CD8-positive, alpha-beta memory T cell (primary cell): ENCODE measurements at regions not wholly inside any gene's neighbourhood (a gene's known extent, or its start where the extent isn't known, plus 50 kb on each side); places are given as distances from the start of the nearest gene placed in this dataset.

Source experiments
- CTCF ChIA-PET: fragments of 350-600 bp; sonication (Branson Sonifier 250); formaldehyde crosslinking; loops from one replicate; lab custom pipeline; 2021; ENCODE audit warnings: antibody characterized with exemption; lab: Charles Lee
- POLR2A ChIA-PET: fragments of 350-600 bp; sonication (Branson Sonifier 250); formaldehyde crosslinking; loops from one replicate; lab custom pipeline; 2021; ENCODE audit warnings: antibody characterized with exemption; lab: Charles Lee
- DNase-seq, 5 donors: peaks; one replicate each; pipeline versions ENCODE4 v3.0.0 to v3.0.0-alpha.2; 2020 to 2022; ENCODE audit warnings: mixed read lengths in 1 of 5
- H3K27ac ChIP-seq: one replicate; pipeline ENCODE4 v1.7.0; 2013; ENCODE audit warnings: low read depth, mild to moderate bottlenecking, low read length, moderate library complexity
- H3K27me3 ChIP-seq: 2 replicates; pipeline ENCODE4 v1.7.0; 2013; ENCODE audit warnings: low read length, mild to moderate bottlenecking; ENCODE audit not compliant: insufficient read depth, poor library complexity, severe bottlenecking
- H3K36me3 ChIP-seq: 2 replicates; pipeline ENCODE4 v1.7.0; 2013; ENCODE audit warnings: mild to moderate bottlenecking, low read length, moderate library complexity; ENCODE audit not compliant: insufficient read depth
- H3K4me1 ChIP-seq: 2 replicates; pipeline ENCODE4 v1.7.0; 2013; ENCODE audit warnings: mild to moderate bottlenecking, low read length, moderate library complexity; ENCODE audit not compliant: insufficient read depth
- H3K4me3 ChIP-seq: 2 replicates; pipeline ENCODE4 v1.7.0; 2013; ENCODE audit warnings: mild to moderate bottlenecking, low read length
- H3K9me3 ChIP-seq: 2 replicates; pipeline ENCODE4 v1.7.0; 2013; ENCODE audit warnings: mild to moderate bottlenecking, low read length
- H3K27ac Mint-ChIP-seq, 8 donors: one replicate each; pipeline ENCODE4 v1.8.0; 2020 to 2021; ENCODE audit warnings: mixed read lengths in 8 of 8, mild to moderate bottlenecking in 6 of 8, inconsistent platforms in 3 of 8, moderate library complexity in 3 of 8
- H3K27me3 Mint-ChIP-seq, 2 donors: one replicate each; pipeline ENCODE4 v1.8.0; 2020 to 2021; ENCODE audit warnings: mixed read lengths in 2 of 2, mild to moderate bottlenecking in 1 of 2, moderate library complexity in 1 of 2
- H3K36me3 Mint-ChIP-seq, 3 donors: one replicate each; pipeline ENCODE4 v1.8.0; 2020 to 2021; ENCODE audit warnings: mixed read lengths in 3 of 3, inconsistent platforms in 1 of 3, mild to moderate bottlenecking in 1 of 3
- H3K4me1 Mint-ChIP-seq, 3 donors: one replicate each; pipeline ENCODE4 v1.8.0; 2020 to 2021; ENCODE audit warnings: mixed read lengths in 3 of 3, inconsistent platforms in 1 of 3, mild to moderate bottlenecking in 1 of 3
- H3K4me3 Mint-ChIP-seq, 7 donors: one replicate each; pipeline ENCODE4 v1.8.0; 2020 to 2021; ENCODE audit warnings: mixed read lengths in 7 of 7, mild to moderate bottlenecking in 6 of 7, moderate library complexity in 4 of 7, inconsistent platforms in 2 of 7
- H3K9me3 Mint-ChIP-seq, 5 donors: one replicate each; pipeline ENCODE4 v1.8.0; 2020 to 2022; ENCODE audit warnings: mixed read lengths in 5 of 5, mild to moderate bottlenecking in 3 of 5, moderate library complexity in 2 of 5, inconsistent platforms in 1 of 5

DNA sequence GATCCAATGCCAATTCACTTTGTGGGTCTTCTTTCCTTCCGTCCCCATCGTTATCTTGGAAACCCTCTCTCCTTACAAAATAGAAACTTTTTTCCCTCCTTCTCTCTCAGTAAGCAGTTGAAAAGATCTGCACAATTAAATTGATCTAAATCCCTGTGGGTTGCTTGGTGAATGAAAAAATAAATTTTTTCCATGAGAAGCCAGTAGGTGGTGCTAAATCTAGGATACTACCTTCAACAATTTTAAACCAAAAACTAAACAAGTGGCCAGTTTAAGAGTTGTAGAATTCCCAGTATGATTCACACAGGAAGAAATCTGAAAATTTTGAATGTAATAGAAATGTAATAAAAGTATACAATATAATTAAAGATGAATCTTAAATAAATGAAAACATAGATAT lies 990.3 kb upstream of the ZNF722 start:
- H3K36me3 Mint-ChIP-seq: no peaks in the 10 kb centered on the region
- H3K4me3 ChIP-seq: no peak overlapping the region
- no peaks in the 10 kb centered on the region for H3K4me1 ChIP-seq
- H3K36me3 ChIP-seq: no peaks in the 10 kb centered on the region
- H3K27ac Mint-ChIP-seq: no peak overlapping the region
- peaks cover 9 to 24% (median 18%) of the 10 kb centered on the region in 5 donors for H3K9me3 Mint-ChIP-seq
- H3K4me3 Mint-ChIP-seq: no peak overlapping the region
- ChIA-PET CTCF (no interaction called here), POLR2A (no interaction called here)
- no peaks in the 10 kb centered on the region for H3K9me3 ChIP-seq
- no peaks in the 10 kb centered on the region for H3K27me3 ChIP-seq
- no peak overlapping the region for H3K27ac ChIP-seq
- H3K4me1 Mint-ChIP-seq: no peaks in the 10 kb centered on the region
- DNase-seq: no peak
- no peaks in the 10 kb centered on the region for H3K27me3 Mint-ChIP-seq

DNA sequence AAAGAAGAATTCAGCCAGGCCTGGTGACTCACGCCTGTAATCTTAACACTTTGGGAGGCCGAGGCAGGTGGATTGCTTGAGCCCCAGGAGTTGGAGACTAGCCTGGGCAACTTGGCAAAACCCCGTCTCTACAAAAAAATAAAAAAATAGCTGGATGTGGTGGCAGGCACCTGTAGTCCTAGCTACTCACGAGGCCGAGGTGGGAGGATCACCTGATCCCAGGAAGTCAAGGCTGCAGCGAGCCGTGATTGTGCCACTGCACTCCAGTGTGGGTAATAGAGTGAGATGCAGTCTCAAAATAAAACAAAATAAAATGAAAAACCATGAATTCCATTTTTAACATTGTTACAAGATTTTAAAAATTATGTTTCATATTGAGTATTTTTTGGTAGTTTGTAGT lies 988.9 kb upstream of the ZNF722 start:
- H3K9me3 Mint-ChIP-seq: peaks cover 10 to 27% (median 20%) of the 10 kb centered on the region in 5 donors
- Histone ChIP-seq H3K4me3 (no peak overlapping the region), H3K9me3 (no peaks in the 10 kb centered on the region), H3K4me1 (no peaks in the 10 kb centered on the region), H3K27me3 (no peaks in the 10 kb centered on the region), H3K27ac (no peak overlapping the region), H3K36me3 (no peaks in the 10 kb centered on the region)
- H3K27me3 Mint-ChIP-seq: no peaks in the 10 kb centered on the region
- no peak overlapping the region for H3K4me3 Mint-ChIP-seq
- ChIA-PET POLR2A (no interaction called here), CTCF (no interaction called here)
- no peak overlapping the region for H3K27ac Mint-ChIP-seq
- no peaks in the 10 kb centered on the region for H3K4me1 Mint-ChIP-seq
- H3K36me3 Mint-ChIP-seq: peaks cover 0 to 2% (median 0%) of the 10 kb centered on the region in 3 donors
- DNase-seq: no peak

DNA sequence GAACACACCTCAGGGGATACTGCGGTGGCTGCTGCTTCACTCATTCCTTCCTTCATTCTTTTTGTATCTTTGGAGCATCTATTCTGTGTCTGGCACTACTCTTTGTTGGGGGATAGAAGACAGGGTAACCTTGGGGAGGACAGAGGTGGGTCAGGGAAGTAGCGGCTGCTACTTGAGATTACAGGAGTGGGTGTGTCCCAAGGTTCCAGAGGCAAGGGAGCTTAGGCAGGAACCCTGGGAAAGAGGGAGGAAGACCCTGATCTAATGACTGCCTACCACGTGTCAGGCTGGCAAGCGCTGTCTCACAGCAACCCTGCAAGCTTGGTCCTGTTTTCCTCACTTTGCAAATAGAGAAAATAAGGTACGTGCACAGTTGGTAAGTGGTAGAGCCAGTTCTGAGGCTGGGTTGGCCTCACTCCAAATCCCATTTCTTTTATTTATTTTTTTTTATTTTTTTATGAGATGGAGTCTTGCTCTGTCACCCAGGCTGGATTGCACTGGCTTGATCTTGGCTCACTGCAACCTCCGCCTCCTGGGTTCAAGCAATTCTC lies 985.9 kb upstream of the ZNF722 start:
- no peaks in the 10 kb centered on the region for H3K9me3 ChIP-seq
- POLR2A ChIA-PET: no interaction called here

DNA sequence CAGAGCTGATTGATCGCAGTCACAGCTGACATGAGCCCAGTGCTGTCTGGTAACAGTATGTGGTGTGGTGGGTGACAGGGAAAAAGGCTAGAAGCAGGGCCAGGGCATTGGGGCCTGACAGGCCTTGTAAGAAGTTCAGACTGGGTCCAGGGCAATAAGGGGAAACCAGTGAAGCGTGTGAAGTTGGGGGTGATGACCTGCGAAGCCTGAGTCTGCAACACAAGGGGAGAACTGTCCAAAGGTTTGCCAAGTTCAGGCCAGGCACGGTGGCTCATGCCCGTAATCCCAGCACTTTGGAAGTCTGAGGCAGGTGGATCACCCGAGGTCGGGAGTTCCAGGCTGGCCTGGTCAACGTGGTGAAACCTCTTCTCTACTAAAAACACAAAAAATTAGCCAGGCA lies 983.9 kb upstream of the ZNF722 start:
- H3K27me3 Mint-ChIP-seq: no peaks in the 10 kb centered on the region
- H3K27ac Mint-ChIP-seq: no peak overlapping the region
- H3K4me1 Mint-ChIP-seq: no peaks in the 10 kb centered on the region
- peaks cover 17 to 42% (median 25%) of the 10 kb centered on the region in 5 donors for H3K9me3 Mint-ChIP-seq
- POLR2A ChIA-PET: no interaction called here
- H3K9me3 ChIP-seq: no peaks in the 10 kb centered on the region
- CTCF ChIA-PET: no interaction called here
- DNase-seq: no peak
- no peaks in the 10 kb centered on the region for H3K27me3 ChIP-seq
- H3K4me3 ChIP-seq: no peak overlapping the region
- H3K36me3 ChIP-seq: no peaks in the 10 kb centered on the region
- H3K27ac ChIP-seq: no peak overlapping the region
- H3K36me3 Mint-ChIP-seq: peaks cover 0 to 3% (median 0%) of the 10 kb centered on the region in 3 donors
- H3K4me1 ChIP-seq: no peaks in the 10 kb centered on the region
- H3K4me3 Mint-ChIP-seq: no peak overlapping the region

More for the DNA sequence above, 985.9 kb upstream of the ZNF722 start:
- Mint-ChIP-seq H3K27me3 (no peaks in the 10 kb centered on the region), H3K4me1 (no peaks in the 10 kb centered on the region), H3K4me3 (no peak overlapping the region), H3K27ac (no peak overlapping the region), H3K9me3 (peaks cover 17 to 43% (median 22%) of the 10 kb centered on the region in 5 donors), H3K36me3 (peaks cover 0 to 3% (median 0%) of the 10 kb centered on the region in 3 donors)
- CTCF ChIA-PET: no interaction called here
- Histone ChIP-seq H3K27ac (no peak overlapping the region), H3K4me1 (no peaks in the 10 kb centered on the region), H3K36me3 (no peaks in the 10 kb centered on the region), H3K27me3 (no peaks in the 10 kb centered on the region), H3K4me3 (no peak overlapping the region)
- DNase-seq: no peak

DNA sequence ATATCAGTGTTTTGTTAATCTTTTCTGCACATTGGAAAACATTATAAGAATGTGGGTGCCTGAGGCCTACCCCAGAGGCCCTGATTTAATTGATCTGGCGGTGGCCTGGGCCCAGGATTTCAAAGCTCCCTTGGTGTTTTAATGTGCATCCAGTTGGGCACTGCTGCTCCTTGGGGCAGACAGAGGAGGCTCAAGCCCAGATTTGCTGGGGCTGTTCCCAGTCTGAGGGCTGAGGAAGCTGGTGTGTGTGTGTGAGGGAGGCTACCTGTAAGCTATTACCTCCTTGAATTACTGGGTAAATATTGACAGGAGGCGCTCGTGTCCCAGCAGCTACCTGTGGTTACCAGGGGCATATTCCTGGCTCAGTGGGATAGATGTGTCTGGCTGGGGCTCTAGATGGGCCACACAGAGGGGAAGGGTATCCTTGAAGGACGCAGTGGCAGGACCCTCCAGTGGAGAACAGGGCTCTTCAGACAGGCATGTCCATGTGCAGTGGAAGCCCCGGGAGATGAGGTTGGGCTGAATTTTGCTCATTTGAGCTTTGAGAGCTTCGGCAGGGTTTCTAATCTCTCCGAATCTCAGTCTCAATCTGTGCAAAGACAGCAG lies 975.4 kb upstream of the ZNF722 start:
- H3K27ac Mint-ChIP-seq: no peak overlapping the region
- Histone ChIP-seq H3K27me3 (no peaks in the 10 kb centered on the region), H3K4me1 (no peaks in the 10 kb centered on the region), H3K4me3 (no peak overlapping the region), H3K27ac (no peak overlapping the region), H3K9me3 (no peaks in the 10 kb centered on the region), H3K36me3 (no peaks in the 10 kb centered on the region)
- no peaks in the 10 kb centered on the region for H3K4me1 Mint-ChIP-seq
- H3K27me3 Mint-ChIP-seq: no peaks in the 10 kb centered on the region
- ChIA-PET CTCF (no interaction called here), POLR2A (no interaction called here)
- no peak overlapping the region for H3K4me3 Mint-ChIP-seq
- DNase-seq: no peak
- peaks cover 0 to 3% (median 0%) of the 10 kb centered on the region in 3 donors for H3K36me3 Mint-ChIP-seq
- H3K9me3 Mint-ChIP-seq: peaks cover 7 to 31% (median 21%) of the 10 kb centered on the region in 5 donors

DNA sequence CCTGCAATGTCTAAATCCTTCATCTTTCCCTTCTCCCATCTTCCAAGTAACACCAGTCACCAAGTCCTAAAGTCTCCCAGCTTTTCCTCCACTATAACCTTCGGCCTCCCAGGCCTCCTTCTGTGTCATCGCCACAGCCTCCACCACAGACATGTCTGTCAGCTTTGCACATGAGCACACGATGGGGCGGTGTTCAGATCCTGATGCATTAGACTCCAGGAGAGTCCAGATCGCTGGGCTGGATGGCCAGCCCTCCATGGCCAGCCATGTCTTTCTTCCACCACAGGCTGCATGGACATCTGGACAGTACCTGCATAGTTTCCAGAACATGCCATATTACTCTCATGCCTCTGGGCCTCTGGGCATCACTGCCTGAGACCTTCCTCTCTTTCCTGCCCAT lies 974.2 kb upstream of the ZNF722 start:
- Mint-ChIP-seq H3K9me3 (peaks cover 12 to 33% (median 23%) of the 10 kb centered on the region in 5 donors), H3K4me1 (no peaks in the 10 kb centered on the region), H3K36me3 (peaks cover 0 to 3% (median 0%) of the 10 kb centered on the region in 3 donors), H3K27me3 (peaks cover 0 to 2% of the 10 kb centered on the region in 2 donors), H3K4me3 (no peak overlapping the region), H3K27ac (no peak overlapping the region)
- CTCF ChIA-PET: no interaction called here
- Histone ChIP-seq H3K36me3 (no peaks in the 10 kb centered on the region), H3K4me3 (no peak overlapping the region), H3K4me1 (no peaks in the 10 kb centered on the region), H3K9me3 (no peaks in the 10 kb centered on the region), H3K27me3 (no peaks in the 10 kb centered on the region), H3K27ac (no peak overlapping the region)
- POLR2A ChIA-PET: no interaction called here
- no peak for DNase-seq

DNA sequence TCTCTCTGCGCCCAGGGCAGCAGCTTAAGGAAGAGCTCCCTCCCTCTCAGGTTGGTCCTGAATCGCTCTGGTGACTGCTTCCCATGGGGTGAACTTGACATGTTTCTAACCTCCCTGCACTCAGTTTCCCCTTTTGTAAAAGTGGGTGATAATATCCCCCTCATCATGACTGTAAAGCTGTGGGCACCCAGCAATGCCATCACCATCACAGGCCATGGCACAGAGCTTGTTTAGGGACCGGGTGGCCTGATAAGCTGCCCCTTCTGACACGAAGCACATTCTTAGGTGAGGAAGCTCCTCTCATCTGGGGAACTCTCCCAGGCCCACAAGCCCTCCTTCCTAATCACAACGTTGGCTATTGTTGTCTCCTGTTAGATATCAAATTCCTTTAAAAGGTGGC lies 972.8 kb upstream of the ZNF722 start:
- ChIA-PET CTCF (no interaction called here), POLR2A (no interaction called here)
- no peak overlapping the region for H3K27ac ChIP-seq
- no peak for DNase-seq
- H3K9me3 Mint-ChIP-seq: peaks cover 15 to 39% (median 23%) of the 10 kb centered on the region in 5 donors
- no peak overlapping the region for H3K4me3 Mint-ChIP-seq
- no peaks in the 10 kb centered on the region for H3K27me3 ChIP-seq
- H3K27ac Mint-ChIP-seq: no peak overlapping the region
- H3K9me3 ChIP-seq: no peaks in the 10 kb centered on the region
- no peaks in the 10 kb centered on the region for H3K4me1 ChIP-seq
- H3K4me3 ChIP-seq: no peak overlapping the region
- H3K36me3 Mint-ChIP-seq: peaks cover 0 to 3% (median 0%) of the 10 kb centered on the region in 3 donors
- H3K27me3 Mint-ChIP-seq: peaks cover 0 to 2% of the 10 kb centered on the region in 2 donors
- no peaks in the 10 kb centered on the region for H3K4me1 Mint-ChIP-seq
- no peaks in the 10 kb centered on the region for H3K36me3 ChIP-seq

DNA sequence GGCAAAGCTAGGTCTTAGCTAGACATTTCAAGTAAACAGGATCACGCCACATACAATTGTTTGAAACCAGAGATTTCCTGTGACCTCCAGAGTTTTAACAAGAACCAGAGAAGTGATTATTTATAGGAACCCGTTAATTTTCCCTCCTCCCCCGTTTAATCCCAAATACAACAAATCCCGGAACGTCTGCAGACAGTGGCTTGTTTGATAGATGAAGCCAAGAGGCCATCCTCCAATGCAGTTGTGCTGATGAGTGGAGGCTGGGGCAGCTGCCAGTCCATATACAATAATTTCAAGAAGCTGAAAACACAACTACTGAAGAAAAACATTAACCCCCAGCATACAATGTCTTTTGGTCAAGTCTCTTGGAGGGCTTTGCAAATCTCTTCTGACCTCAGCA lies 971.6 kb upstream of the ZNF722 start:
- Histone ChIP-seq H3K4me3 (no peak overlapping the region), H3K9me3 (no peaks in the 10 kb centered on the region), H3K27me3 (no peaks in the 10 kb centered on the region), H3K4me1 (no peaks in the 10 kb centered on the region), H3K36me3 (no peaks in the 10 kb centered on the region), H3K27ac (no peak overlapping the region)
- ChIA-PET POLR2A (no interaction called here), CTCF (no interaction called here)
- no peak overlapping the region for H3K4me3 Mint-ChIP-seq
- no peaks in the 10 kb centered on the region for H3K4me1 Mint-ChIP-seq
- H3K27ac Mint-ChIP-seq: no peak overlapping the region
- H3K9me3 Mint-ChIP-seq: peaks cover 15 to 44% (median 28%) of the 10 kb centered on the region in 5 donors
- peaks cover 0 to 2% of the 10 kb centered on the region in 2 donors for H3K27me3 Mint-ChIP-seq
- no peak for DNase-seq
- H3K36me3 Mint-ChIP-seq: peaks cover 0 to 3% (median 0%) of the 10 kb centered on the region in 3 donors
